Ascending aorta (tissue), 2 donors: ENCODE measurements at regions not wholly inside any gene's neighbourhood (a gene's known extent, or its start where the extent isn't known, plus 50 kb on each side); places are given as distances from the start of the nearest gene placed in this dataset.

Experiments used
- DNase-seq, 2 donors: peaks; one replicate each; pipeline ENCODE4 v3.0.0-alpha.2; 2019; ENCODE audit warnings: low spot score in 2 of 2
- H3K27ac ChIP-seq, 2 donors: fragments of 200-600 bp; sonication (generic); one replicate each; pipeline ENCODE4 v1.5.1; 2016 to 2017; ENCODE audit warnings: mild to moderate bottlenecking in 1 of 2
- H3K27me3 ChIP-seq: fragments of 200-600 bp; sonication (generic); one replicate; pipeline ENCODE4 v1.5.1; 2017
- H3K36me3 ChIP-seq, 2 donors: fragments of 200-600 bp; sonication (generic); one replicate each; pipeline ENCODE4 v1.5.1; 2016
- H3K4me1 ChIP-seq, 2 donors: fragments of 200-600 bp; sonication (generic); one replicate each; pipeline ENCODE4 v1.5.1; 2016 to 2017; ENCODE audit warnings: mild to moderate bottlenecking in 1 of 2
- H3K4me3 ChIP-seq, 2 donors: fragments of 200-600 bp; sonication (generic); one replicate each; pipeline ENCODE4 v1.5.1; 2016 to 2017; ENCODE audit warnings: mild to moderate bottlenecking in 1 of 2
- H3K9me3 ChIP-seq, 2 donors: fragments of 200-600 bp; sonication (generic); one replicate each; pipeline ENCODE4 v1.5.1; 2016
- intact Hi-C: fragments of 100-400 bp; cut with DNase I; formaldehyde crosslinking; loops from one replicate; pipeline ENCODE4 v1.15.1; 2023
- TF ChIP-seq, protein P1 (sequence below), 3 experiments: fragments of 200-600 bp in 2 of 3; fragments of 450-650 bp in 1 of 3; sonication (generic) in 2 of 3; IDR thresholded peaks; one replicate each; pipeline ENCODE4 v1.5.1; 2016 to 2019; ENCODE audit warnings: antibody characterized with exemption in 3 of 3, mild to moderate bottlenecking in 1 of 3, moderate library complexity in 1 of 3

DNA sequence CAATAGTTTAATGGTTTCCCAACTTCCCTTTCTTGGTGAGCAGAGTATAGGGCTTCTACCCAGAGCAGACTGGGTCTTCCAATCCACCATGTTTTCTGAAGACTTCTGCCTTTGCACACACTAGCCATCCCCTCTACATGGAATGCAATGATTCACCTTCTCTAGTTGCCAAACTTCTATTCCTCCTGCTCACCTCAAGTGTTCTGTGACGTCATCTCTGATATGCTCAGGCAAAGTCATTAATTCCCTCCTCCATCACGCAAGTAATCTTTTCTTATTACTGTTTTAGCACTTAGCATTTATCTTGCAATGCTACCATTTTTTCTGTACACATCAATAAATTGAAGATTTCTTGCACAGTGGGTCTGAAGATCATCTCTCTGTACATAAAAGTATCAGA is 174.2 kb downstream of the RBM26 start:
- intact Hi-C loops = no loop called here
- H3K27me3 ChIP-seq = no peaks in the 10 kb centered on the region
- no peaks in the 10 kb centered on the region for H3K9me3 ChIP-seq
- no peaks in the 10 kb centered on the region for H3K4me1 ChIP-seq
- no peak for DNase-seq
- H3K27ac ChIP-seq = no peak overlapping the region
- no peak overlapping the region for H3K4me3 ChIP-seq
- TF ChIP-seq, protein P1, sequence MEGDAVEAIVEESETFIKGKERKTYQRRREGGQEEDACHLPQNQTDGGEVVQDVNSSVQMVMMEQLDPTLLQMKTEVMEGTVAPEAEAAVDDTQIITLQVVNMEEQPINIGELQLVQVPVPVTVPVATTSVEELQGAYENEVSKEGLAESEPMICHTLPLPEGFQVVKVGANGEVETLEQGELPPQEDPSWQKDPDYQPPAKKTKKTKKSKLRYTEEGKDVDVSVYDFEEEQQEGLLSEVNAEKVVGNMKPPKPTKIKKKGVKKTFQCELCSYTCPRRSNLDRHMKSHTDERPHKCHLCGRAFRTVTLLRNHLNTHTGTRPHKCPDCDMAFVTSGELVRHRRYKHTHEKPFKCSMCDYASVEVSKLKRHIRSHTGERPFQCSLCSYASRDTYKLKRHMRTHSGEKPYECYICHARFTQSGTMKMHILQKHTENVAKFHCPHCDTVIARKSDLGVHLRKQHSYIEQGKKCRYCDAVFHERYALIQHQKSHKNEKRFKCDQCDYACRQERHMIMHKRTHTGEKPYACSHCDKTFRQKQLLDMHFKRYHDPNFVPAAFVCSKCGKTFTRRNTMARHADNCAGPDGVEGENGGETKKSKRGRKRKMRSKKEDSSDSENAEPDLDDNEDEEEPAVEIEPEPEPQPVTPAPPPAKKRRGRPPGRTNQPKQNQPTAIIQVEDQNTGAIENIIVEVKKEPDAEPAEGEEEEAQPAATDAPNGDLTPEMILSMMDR (IDR thresholded peaks at IDR 0.05) = no peak
- no peaks in the 10 kb centered on the region for H3K36me3 ChIP-seq

DNA sequence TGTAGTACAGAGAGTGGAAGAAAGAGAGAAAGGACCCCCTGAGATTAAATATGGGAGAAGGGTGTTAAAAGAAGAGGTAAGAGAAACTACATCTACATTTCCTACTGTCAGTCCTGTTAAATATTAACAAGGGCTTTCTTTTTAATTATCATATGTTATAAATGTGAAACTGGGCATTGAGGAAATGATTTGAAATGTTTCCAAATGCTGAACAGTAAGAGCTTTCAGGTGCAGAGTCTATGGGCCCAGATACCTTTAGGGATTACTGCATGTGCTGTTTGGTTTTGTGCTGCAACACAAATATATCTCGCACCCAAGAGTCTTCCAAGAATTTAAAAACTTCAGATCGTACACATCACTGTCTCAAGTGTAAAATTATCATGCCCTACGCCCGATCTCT is 176.3 kb downstream of the RBM26 start:
- intact Hi-C loops = no loop called here
- H3K4me3 ChIP-seq = no peak overlapping the region
- no peak for DNase-seq
- H3K27me3 ChIP-seq = no peaks in the 10 kb centered on the region
- H3K9me3 ChIP-seq = no peaks in the 10 kb centered on the region
- no peaks in the 10 kb centered on the region for H3K36me3 ChIP-seq
- TF ChIP-seq, protein P1 (IDR thresholded peaks at IDR 0.05) = no peak
- no peak overlapping the region for H3K27ac ChIP-seq
- no peaks in the 10 kb centered on the region for H3K4me1 ChIP-seq

DNA sequence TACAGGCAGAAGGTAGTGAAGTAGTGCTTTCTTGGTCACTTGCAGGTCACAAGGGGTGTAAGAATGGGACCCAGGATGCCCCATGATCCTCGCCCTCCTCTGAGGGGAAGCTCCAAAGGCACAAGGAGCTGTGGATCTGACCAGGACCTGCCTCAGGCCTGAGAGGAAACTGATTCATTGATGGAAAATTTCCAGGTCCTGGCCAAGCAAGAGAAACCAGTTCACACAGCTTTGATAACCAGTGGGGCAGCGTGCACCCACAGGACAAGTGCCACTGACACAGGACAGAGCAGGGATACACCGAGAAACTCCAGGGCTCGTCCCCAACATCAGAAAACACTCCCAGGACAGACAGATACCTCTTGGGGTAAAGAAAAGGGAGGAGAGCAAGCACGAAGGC is 177.1 kb downstream of the RBM26 start:
- Histone ChIP-seq H3K9me3 (no peaks in the 10 kb centered on the region), H3K27ac (no peak overlapping the region), H3K4me1 (no peaks in the 10 kb centered on the region), H3K36me3 (no peaks in the 10 kb centered on the region), H3K27me3 (no peaks in the 10 kb centered on the region), H3K4me3 (no peak overlapping the region)
- TF ChIP-seq, protein P1 (IDR thresholded peaks at IDR 0.05) = no peak
- no peak for DNase-seq
- intact Hi-C loops = no loop called here

DNA sequence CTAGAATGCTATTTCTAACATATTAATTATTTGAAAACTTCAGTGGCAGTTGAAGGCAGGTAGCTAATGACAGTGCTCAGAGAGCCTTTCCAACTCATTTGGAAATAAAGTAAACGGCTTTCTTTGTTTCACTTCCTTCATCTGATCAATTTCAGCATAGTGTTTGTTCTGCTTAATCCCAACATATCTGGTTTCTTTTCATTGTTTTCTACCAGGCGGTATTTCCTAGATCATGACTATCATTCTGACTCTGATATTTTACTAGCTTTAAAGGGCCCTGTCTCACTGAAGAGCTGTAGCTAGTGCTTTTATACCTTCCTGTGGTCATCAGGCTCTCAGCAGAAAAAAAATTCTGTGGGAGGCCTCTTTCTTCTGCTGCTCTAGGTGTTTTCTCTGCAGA is 178.6 kb downstream of the RBM26 start:
- TF ChIP-seq, protein P1 (IDR thresholded peaks at IDR 0.05) = no peak
- Histone ChIP-seq H3K4me1 (no peaks in the 10 kb centered on the region), H3K27ac (no peak overlapping the region), H3K36me3 (no peaks in the 10 kb centered on the region), H3K4me3 (no peak overlapping the region), H3K27me3 (no peaks in the 10 kb centered on the region), H3K9me3 (no peaks in the 10 kb centered on the region)
- no peak for DNase-seq
- intact Hi-C loops = no loop called here

DNA sequence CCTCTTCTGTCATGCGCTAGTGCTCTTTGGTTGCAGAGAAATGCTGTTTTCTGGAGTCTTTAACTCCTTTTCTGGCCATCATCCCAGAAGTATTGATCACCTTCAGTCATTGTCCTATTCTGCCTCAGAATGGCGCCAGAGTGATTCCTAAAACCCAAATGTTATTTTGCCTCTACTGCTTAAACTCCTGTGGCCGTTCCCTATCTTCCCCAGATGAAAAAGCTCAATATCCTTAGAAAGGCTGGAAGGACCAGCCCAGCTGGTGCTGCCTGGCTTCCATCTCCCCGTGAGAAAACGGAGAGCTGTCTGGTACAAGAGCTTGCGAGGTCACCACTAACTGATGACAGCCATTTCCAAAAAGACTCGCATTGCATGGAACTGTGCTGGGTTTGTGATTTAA is 179.1 kb downstream of the RBM26 start:
- H3K4me3 ChIP-seq = no peak overlapping the region
- TF ChIP-seq, protein P1 (IDR thresholded peaks at IDR 0.05) = no peak
- H3K27me3 ChIP-seq = no peaks in the 10 kb centered on the region
- no peaks in the 10 kb centered on the region for H3K36me3 ChIP-seq
- H3K27ac ChIP-seq = no peak overlapping the region
- no peak for DNase-seq
- intact Hi-C loops = no loop called here
- H3K9me3 ChIP-seq = no peaks in the 10 kb centered on the region
- H3K4me1 ChIP-seq = no peaks in the 10 kb centered on the region

DNA sequence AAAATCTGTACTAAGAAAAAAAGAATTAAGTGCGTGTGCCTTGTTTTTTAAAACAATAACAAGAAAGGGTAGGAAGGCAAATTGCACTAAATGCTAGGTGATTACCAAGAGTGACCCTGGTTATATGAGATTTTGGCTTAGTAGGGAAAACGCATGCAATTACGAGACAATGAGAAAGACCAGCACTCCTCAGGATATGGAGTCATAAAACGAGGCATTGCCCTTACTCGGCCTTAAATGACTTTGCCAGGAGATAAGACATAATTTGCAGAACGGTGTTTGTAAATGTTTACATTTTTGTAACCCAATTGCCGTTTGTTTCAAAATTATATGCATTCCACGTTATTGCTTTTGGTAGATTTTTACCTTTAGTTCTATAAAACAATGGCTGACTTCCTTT is 179.8 kb downstream of the RBM26 start:
- no peaks in the 10 kb centered on the region for H3K27me3 ChIP-seq
- no peak overlapping the region for H3K4me3 ChIP-seq
- no peaks in the 10 kb centered on the region for H3K9me3 ChIP-seq
- intact Hi-C loops = no loop called here
- H3K36me3 ChIP-seq = no peaks in the 10 kb centered on the region
- H3K27ac ChIP-seq = no peak overlapping the region
- no peak for DNase-seq
- no peaks in the 10 kb centered on the region for H3K4me1 ChIP-seq
- TF ChIP-seq, protein P1 (IDR thresholded peaks at IDR 0.05) = no peak
